Thoracic aorta (tissue), 2 donors: ENCODE measurements at regions not wholly inside any gene's neighbourhood (a gene's known extent, or its start where the extent isn't known, plus 50 kb on each side); places are given as distances from the start of the nearest gene placed in this dataset.
A peak's percentile ranks its signal among the peaks of the same experiment; 100 is the strongest.
"Not testable (repeated sequence)": the region's sequence is repeated elsewhere in the genome, so short reads cannot be mapped to it uniquely, and the experiment has no call there.

Experiments used
- ATAC-seq: fragments of 150-250 bp; one replicate; pipeline ENCODE4 v1.8.0; 2017; ENCODE audit warnings: low read depth; ENCODE audit not compliant: insufficient number of reproducible peaks, low FRiP score
- DNase-seq: peaks from one replicate; pipeline ENCODE4 v3.0.0-alpha.2; 2020; ENCODE audit warnings: low spot score
- H3K27ac ChIP-seq, 2 donors: fragments of 200-600 bp; sonication (generic); 1 replicate in 1 of 2; 2 replicates in 1 of 2; pipeline ENCODE4 v1.5.1; 2016; ENCODE audit warnings: mild to moderate bottlenecking in 2 of 2, moderate library complexity in 2 of 2
- H3K27me3 ChIP-seq: fragments of 200-600 bp; sonication (generic); replicated peaks from 2 replicates; pipeline ENCODE4 v1.6.0; 2016; ENCODE audit warnings: mild to moderate bottlenecking; ENCODE audit not compliant: insufficient read depth
- H3K36me3 ChIP-seq: fragments of 200-600 bp; sonication (generic); one replicate; pipeline ENCODE4 v1.5.1; 2016
- H3K4me1 ChIP-seq, 2 donors: fragments of 200-600 bp; sonication (generic); 1 replicate in 1 of 2; 2 replicates in 1 of 2; pipeline versions ENCODE4 v1.5.1 to v1.6.0; 2016; ENCODE audit warnings: low read depth in 2 of 2, mild to moderate bottlenecking in 1 of 2; ENCODE audit not compliant: control insufficient read depth in 1 of 2
- H3K4me3 ChIP-seq: fragments of 200-600 bp; sonication (generic); 2 replicates; pipeline ENCODE4 v1.5.1; 2016; ENCODE audit warnings: mild to moderate bottlenecking
- H3K9me3 ChIP-seq: fragments of 200-600 bp; sonication (generic); 2 replicates; pipeline ENCODE4 v1.5.1; 2016

GRCh38 chr9:63804205-63804604, 1480.8 kb downstream of the FOXD4L5 start:
- H3K9me3 ChIP-seq, ATAC-seq, H3K27me3 ChIP-seq, H3K36me3 ChIP-seq, H3K4me1 ChIP-seq, H3K27ac ChIP-seq, DNase-seq, H3K4me3 ChIP-seq: not testable (repeated sequence)

DNA sequence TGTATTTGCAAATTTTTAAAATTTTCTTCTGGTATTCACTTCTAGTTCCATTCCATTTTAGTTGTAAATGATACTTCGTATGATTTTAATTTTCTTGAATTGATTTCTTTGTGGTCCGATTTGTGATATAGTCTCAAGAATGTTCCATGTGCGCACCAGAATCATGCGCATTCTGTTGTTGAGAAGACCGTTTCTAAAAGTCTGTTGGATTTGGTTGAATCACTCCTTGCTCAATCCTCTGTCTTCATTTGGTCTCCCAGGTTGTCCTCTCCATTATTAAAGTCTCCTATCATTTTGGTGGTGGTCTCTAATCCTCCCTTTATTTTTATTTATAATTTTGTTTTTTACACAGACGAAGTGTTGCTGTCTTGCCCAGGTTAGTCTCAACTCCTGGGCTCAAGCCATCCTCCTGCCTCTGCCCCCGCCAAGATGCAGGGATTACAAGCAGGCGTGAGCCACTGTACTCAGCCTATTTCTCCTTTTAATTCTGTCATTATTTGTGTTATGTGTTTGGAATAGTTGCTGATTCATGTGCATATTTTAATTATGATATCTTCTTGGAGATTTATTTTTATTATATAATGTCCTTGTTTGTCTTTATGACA, 1490.8 kb downstream of the FOXD4L5 start:
- not testable (repeated sequence) for H3K27ac ChIP-seq, H3K9me3 ChIP-seq, H3K4me3 ChIP-seq, ATAC-seq, H3K27me3 ChIP-seq, DNase-seq, H3K36me3 ChIP-seq, H3K4me1 ChIP-seq

- not testable (repeated sequence) for ATAC-seq, H3K4me3 ChIP-seq, DNase-seq, H3K4me1 ChIP-seq, H3K27ac ChIP-seq, H3K27me3 ChIP-seq, H3K36me3 ChIP-seq, H3K9me3 ChIP-seq
Measured at GRCh38 chr9:63787454-63787853, 1497.6 kb downstream of the FOXD4L5 start.

- H3K9me3 ChIP-seq, H3K4me3 ChIP-seq, DNase-seq, H3K27me3 ChIP-seq, H3K27ac ChIP-seq, ATAC-seq, H3K4me1 ChIP-seq, H3K36me3 ChIP-seq: not testable (repeated sequence)
Measured at GRCh38 chr9:63785059-63785458, 1500.0 kb downstream of the FOXD4L5 start.

- not testable (repeated sequence) for ATAC-seq, H3K27ac ChIP-seq, H3K4me1 ChIP-seq
Measured at GRCh38 chr9:63784421-63784820, 1500.6 kb downstream of the FOXD4L5 start.

DNA sequence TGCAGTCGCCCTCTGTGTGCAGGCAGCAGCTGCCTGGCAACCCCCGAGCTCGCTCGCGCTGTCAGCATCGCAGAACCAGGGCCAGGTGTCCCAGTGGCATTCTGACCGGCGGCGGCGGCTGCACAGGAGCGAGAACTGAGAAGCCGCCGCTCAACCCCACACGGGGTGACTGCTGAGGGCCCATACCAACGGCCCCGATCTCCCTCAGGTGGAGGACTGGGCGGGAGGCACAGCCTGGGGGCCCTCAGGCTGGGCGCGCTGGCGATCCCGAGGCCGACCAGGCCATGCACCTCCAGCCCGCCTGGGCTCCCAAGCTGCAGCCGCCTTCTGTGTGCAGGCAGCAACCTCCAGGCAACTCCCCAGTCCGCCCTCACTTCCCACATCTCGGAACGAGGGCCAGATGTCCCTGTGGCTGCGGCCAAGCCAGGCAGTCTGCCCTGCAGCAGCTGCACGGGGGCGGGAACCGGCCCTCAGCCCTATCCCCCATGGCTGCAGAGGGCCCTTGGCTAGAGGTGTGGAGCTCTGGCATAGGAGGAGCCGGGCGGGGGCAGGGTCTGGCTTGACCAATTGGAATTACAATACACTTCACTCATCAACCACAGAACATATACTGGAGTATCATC, 1503.1 kb downstream of the FOXD4L5 start:
- not testable (repeated sequence) for H3K4me3 ChIP-seq, DNase-seq, ATAC-seq, H3K4me1 ChIP-seq, H3K27me3 ChIP-seq, H3K27ac ChIP-seq, H3K36me3 ChIP-seq, H3K9me3 ChIP-seq

More at GRCh38 chr9:63784421-63784820, 1500.6 kb downstream of the FOXD4L5 start:
- H3K4me3 ChIP-seq, H3K9me3 ChIP-seq, DNase-seq, H3K27me3 ChIP-seq, H3K36me3 ChIP-seq: not testable (repeated sequence)

DNA sequence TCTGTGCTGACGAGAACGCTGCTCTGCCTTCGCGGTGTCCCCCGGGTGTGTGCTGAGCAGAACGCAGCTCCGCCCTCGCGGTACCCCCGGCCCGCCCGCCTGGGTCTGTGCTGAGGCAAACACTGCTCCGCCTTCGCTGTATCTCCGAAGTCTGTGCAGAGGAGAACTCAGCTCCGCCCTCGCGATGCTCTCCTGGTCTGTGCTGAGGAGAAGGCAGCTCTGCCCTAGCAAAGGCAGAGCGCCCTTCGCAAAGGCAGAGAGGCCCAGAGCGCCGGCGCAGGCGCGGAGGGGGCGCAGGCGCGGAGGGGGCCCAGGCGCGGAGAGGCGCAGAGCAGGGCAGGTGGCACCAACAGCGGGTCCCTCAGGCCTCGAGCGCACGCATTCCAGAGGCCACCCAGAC, 1503.6 kb downstream of the FOXD4L5 start:
- ATAC-seq, DNase-seq: not testable (repeated sequence)

DNA sequence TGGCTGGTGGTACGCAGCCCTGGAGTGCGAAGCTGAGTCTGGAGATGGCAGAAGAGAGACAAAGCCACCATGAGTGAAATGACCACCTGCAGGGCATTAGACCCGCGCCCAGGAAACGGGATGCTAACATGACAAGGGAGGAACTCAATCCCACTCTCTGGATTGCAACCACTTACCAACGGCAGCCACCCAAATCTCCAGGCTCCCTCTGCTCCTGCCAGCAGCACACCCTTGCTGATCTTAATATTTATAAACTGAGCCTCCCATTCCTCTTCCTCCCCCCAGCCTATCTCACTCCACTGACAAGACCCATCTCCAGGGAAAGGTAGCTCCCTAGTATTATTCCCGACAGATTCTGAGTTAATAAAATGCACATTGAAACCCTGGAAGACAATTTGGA, 1508.8 kb downstream of the FOXD4L5 start:
- not testable (repeated sequence) for H3K27me3 ChIP-seq, H3K27ac ChIP-seq, H3K4me1 ChIP-seq, DNase-seq, H3K9me3 ChIP-seq, H3K36me3 ChIP-seq, H3K4me3 ChIP-seq
- ATAC-seq: peak; percentile 65

More for the DNA sequence above, 1503.6 kb downstream of the FOXD4L5 start:
- H3K4me3 ChIP-seq, H3K27me3 ChIP-seq, H3K9me3 ChIP-seq, H3K36me3 ChIP-seq, H3K27ac ChIP-seq, H3K4me1 ChIP-seq: not testable (repeated sequence)

- not testable (repeated sequence) for H3K4me1 ChIP-seq, H3K27me3 ChIP-seq, DNase-seq, H3K36me3 ChIP-seq, ATAC-seq, H3K27ac ChIP-seq, H3K4me3 ChIP-seq, H3K9me3 ChIP-seq
Measured at GRCh38 chr9:63775092-63775426, 1510.0 kb downstream of the FOXD4L5 start.

DNA sequence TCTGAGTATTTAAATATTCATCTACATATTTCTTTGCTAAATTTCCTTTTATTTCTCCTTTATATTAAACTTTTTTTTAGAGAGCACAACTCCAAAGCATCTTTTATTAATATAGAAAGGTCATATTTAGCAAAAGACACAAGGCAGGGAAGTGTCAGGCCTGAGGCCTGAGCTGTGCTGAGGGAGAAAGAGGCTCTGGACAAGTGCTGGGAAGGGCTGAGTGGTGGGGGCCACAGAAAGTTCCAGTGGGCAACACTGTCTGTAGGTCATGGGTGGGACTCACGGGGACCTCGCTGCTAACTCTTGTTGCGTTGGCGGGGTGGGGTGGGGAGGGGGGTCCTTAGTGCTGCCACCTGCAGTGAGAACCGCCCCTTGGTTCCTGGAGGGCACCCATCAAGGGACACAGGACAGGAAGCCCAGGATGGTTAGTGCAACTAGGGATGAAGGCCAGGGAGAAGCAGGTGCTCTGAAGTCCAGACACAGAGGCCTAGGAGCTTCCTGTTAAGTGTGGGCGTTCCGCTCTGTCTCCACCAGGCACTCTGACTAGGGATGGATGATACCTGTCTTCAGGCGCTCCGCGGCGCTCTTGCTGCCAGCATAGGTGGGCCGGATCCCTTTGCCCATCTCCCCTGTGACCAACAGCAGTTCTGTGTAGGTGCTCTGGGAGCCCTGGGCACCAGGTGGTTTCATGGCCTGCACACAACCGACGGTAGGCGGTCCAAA, 1510.5 kb downstream of the FOXD4L5 start:
- not testable (repeated sequence) for H3K4me3 ChIP-seq, H3K9me3 ChIP-seq, ATAC-seq, H3K36me3 ChIP-seq, H3K27me3 ChIP-seq, H3K27ac ChIP-seq, DNase-seq, H3K4me1 ChIP-seq

GRCh38 chr9:63762230-63762629, 1522.8 kb downstream of the FOXD4L5 start:
- H3K9me3 ChIP-seq: not testable (repeated sequence)

DNA sequence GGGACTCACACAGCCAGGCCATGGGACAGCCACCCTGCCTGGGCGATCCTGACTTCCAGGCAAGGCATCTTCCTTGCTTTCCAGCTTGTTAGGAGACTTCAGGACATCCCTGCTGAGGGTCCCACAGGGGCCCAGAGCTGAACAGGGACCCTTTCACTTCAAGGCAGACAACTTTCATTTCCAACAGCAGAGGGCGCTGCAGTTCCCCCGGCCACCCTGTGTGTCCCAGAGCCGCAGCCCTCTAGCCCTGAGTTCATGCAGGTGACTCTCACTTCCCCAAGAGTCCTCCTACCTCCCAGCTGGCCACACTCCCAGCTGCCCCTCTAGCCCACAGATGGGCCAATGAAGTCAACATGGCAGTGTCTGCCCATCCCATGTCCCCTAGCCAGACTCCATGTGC, 1556.0 kb downstream of the FOXD4L5 start:
- not testable (repeated sequence) for H3K4me3 ChIP-seq, H3K27me3 ChIP-seq, H3K27ac ChIP-seq, DNase-seq, H3K4me1 ChIP-seq, H3K9me3 ChIP-seq, H3K36me3 ChIP-seq, ATAC-seq

More at GRCh38 chr9:63762230-63762629, 1522.8 kb downstream of the FOXD4L5 start:
- ATAC-seq, H3K4me1 ChIP-seq, H3K4me3 ChIP-seq, DNase-seq, H3K36me3 ChIP-seq, H3K27me3 ChIP-seq, H3K27ac ChIP-seq: not testable (repeated sequence)
